ENCODE measurements at regions not wholly inside any gene's neighbourhood (a gene's known extent, or its start where the extent isn't known, plus 50 kb on each side); places are given as distances from the start of the nearest gene placed in this dataset.
A peak's percentile ranks its signal among the peaks of the same experiment; 100 is the strongest.

DNA sequence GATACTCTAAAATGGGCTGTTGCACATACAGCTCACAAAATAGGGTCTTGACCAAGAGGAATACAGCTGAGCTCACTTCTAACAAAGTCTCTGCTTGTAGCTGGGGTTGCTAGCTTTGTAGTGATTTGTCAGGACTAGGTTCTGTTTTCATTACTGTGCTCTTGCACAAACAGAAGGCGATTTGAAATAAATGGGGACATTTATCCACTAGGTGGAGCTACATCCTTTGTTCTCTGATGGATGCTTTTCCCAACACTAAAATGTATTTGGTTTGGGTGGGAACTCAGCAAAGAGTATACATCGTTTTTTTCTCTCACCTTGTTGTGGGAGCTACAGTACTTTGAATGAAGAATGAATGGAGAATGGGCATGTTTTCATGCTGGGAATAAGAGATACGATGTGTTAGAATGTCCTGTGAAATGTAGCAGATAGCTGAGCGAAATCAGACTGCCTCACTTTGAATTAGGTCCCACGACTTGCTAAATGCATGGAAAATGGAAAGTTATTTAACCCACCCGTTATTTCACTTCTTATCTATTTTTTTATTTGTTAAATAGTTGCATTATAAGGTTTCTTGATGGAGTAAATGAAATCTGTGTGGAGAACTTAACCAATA lies 494.7 kb upstream of the MAP3K7 start:
- 43% methylated on average over 6 of the region's 6 CpGs for WGBS (ENCODE audit: low lambda C conversion rate, missing lambda C conversion rate)
- TF ChIP-seq CTCF (IDR thresholded peaks at IDR 0.05; ENCODE audit: poor library complexity) (peak; percentile 81), EZH2 (IDR thresholded peaks at IDR 0.05; ENCODE audit: borderline replicate concordance) (no peak)
- Histone ChIP-seq H4K20me1 (ENCODE audit: insufficient read depth, poor library complexity, severe bottlenecking) (no peaks in the 10 kb centered on the region), H3K27me3 (no peaks in the 10 kb centered on the region), H3K36me3 (replicated peaks; ENCODE audit: insufficient read depth, low read depth) (no peaks in the 10 kb centered on the region), H3K27ac (peak overlapping the region; percentile 61), H3K79me2 (no peaks in the 10 kb centered on the region), H3K9me2 (replicated peaks; ENCODE audit: insufficient read depth) (no peaks in the 10 kb centered on the region), H3K4me3 (no peak overlapping the region), H2AFZ (no peak overlapping the region), H3K4me2 (peak overlapping the region; percentile 40), H3K4me1 (ENCODE audit: insufficient read depth) (peaks cover 20% of the 10 kb centered on the region), H3K9me3 (ENCODE audit: low read depth) (no peaks in the 10 kb centered on the region)
- DNase-seq (ENCODE audit: low spot score) = peak; percentile 79

DNA sequence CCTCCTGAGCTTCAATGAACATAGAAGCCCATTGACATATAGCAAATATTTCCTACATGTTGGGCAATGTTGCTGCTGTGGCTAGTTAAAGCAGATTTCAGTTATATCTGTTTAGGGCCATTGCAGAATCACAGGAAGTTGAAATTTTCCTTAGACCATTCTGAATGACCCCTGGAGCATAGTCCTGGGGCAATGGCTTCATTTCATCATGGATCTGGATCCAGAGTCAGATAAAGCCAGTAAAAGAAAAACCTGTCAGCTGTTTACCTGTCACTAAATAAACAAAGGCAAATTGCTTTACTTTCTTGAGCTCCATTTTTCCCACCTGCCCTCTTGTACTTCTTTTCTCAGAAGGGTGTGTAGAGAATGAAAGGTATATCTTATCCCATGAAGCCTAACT lies 494.0 kb upstream of the MAP3K7 start:
- Histone ChIP-seq H3K4me1 (ENCODE audit: insufficient read depth) (peaks cover 20% of the 10 kb centered on the region), H3K9me3 (ENCODE audit: low read depth) (no peaks in the 10 kb centered on the region), H3K79me2 (no peaks in the 10 kb centered on the region), H3K4me3 (no peak overlapping the region), H2AFZ (no peak overlapping the region), H3K4me2 (peak overlapping the region; percentile 40), H3K27ac (peak overlapping the region; percentile 61), H3K27me3 (no peaks in the 10 kb centered on the region), H4K20me1 (ENCODE audit: insufficient read depth, poor library complexity, severe bottlenecking) (no peaks in the 10 kb centered on the region), H3K9me2 (replicated peaks; ENCODE audit: insufficient read depth) (no peaks in the 10 kb centered on the region), H3K36me3 (replicated peaks; ENCODE audit: insufficient read depth, low read depth) (no peaks in the 10 kb centered on the region)
- no peak for TF ChIP-seq CTCF (IDR thresholded peaks at IDR 0.05; ENCODE audit: poor library complexity)
- TF ChIP-seq EZH2 (IDR thresholded peaks at IDR 0.05; ENCODE audit: borderline replicate concordance) = no peak
- TF ChIP-seq EZH2phosphoT487 (IDR thresholded peaks at IDR 0.05; ENCODE audit: low read depth, severe bottlenecking, unreplicated experiment) = no peak
- DNase-seq (ENCODE audit: low spot score) = peak; percentile 17

DNA sequence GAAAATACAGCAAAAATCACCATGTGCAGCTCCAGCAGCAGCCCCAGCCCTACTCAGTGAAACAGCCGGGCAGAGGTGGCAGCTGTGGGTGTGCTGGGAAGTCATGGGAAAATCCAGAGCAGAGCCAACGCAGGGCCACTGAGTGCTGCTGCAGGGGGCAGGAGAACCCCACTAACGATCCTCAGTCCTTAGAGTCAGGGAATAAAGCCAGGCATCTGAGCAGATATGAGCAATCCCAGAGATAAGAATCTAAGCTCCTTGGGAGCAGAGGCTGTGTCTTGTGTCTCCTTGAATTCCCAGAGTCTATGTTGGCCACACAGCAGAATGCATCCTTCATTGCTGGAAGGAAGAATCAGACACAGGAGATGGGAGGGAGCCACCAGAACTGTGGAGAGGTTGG lies 493.1 kb upstream of the MAP3K7 start:
- WGBS (ENCODE audit: low lambda C conversion rate, missing lambda C conversion rate) = 53% methylated on average over 3 of the region's 3 CpGs
- H2AFZ ChIP-seq = no peak overlapping the region
- DNase-seq (ENCODE audit: low spot score) = peak; percentile 17
- no peak overlapping the region for H3K4me3 ChIP-seq
- H3K4me2 ChIP-seq = no peak overlapping the region
- no peaks in the 10 kb centered on the region for H3K36me3 ChIP-seq (replicated peaks; ENCODE audit: insufficient read depth, low read depth)
- H3K79me2 ChIP-seq = no peaks in the 10 kb centered on the region
- H3K27me3 ChIP-seq = no peaks in the 10 kb centered on the region
- TF ChIP-seq CTCF (IDR thresholded peaks at IDR 0.05; ENCODE audit: poor library complexity) (no peak), EZH2 (IDR thresholded peaks at IDR 0.05; ENCODE audit: borderline replicate concordance) (no peak), EZH2phosphoT487 (IDR thresholded peaks at IDR 0.05; ENCODE audit: low read depth, severe bottlenecking, unreplicated experiment) (no peak)
- no peaks in the 10 kb centered on the region for H3K9me2 ChIP-seq (replicated peaks; ENCODE audit: insufficient read depth)
- H4K20me1 ChIP-seq (ENCODE audit: insufficient read depth, poor library complexity, severe bottlenecking) = no peaks in the 10 kb centered on the region
- H3K9me3 ChIP-seq (ENCODE audit: low read depth) = no peaks in the 10 kb centered on the region
- H3K27ac ChIP-seq = no peak overlapping the region
- peaks cover 20% of the 10 kb centered on the region for H3K4me1 ChIP-seq (ENCODE audit: insufficient read depth)

Measured in hepatocyte (in vitro differentiated cells).